H9 (cell line): ENCODE measurements at regions not wholly inside any gene's neighbourhood (a gene's known extent, or its start where the extent isn't known, plus 50 kb on each side); places are given as distances from the start of the nearest gene placed in this dataset.
"Not testable (repeated sequence)": the region's sequence is repeated elsewhere in the genome, so short reads cannot be mapped to it uniquely, and the experiment has no call there.

Experiments used
- DNase-seq: peaks from one replicate; pipeline ENCODE4 v3.0.0-alpha.2; 2017
- H2AFZ ChIP-seq: one replicate; pipeline ENCODE4 v1.6.1; 2013; ENCODE audit warnings: mild to moderate bottlenecking, low read length, control low read depth, moderate library complexity
- H2AK5ac ChIP-seq: 2 replicates; pipeline ENCODE4 v1.6.1; 2013; ENCODE audit warnings: low read length, control low read depth, mixed read lengths; ENCODE audit not compliant: insufficient read length
- H2BK120ac ChIP-seq: one replicate; pipeline ENCODE4 v1.6.1; 2013; ENCODE audit warnings: low read depth, mild to moderate bottlenecking, low read length, control low read depth, inconsistent platforms; ENCODE audit not compliant: poor library complexity, severe bottlenecking
- H2BK12ac ChIP-seq: 2 replicates; pipeline ENCODE4 v1.6.1; 2013; ENCODE audit warnings: low read length, control low read depth, mixed read lengths, low read depth; ENCODE audit not compliant: insufficient read length
- H2BK15ac ChIP-seq: 2 replicates; pipeline ENCODE4 v1.6.1; 2013; ENCODE audit warnings: low read depth, low read length, control low read depth
- H2BK20ac ChIP-seq: one replicate; pipeline ENCODE4 v1.6.1; 2013; ENCODE audit warnings: low read depth, mild to moderate bottlenecking, low read length, control low read depth, inconsistent platforms; ENCODE audit not compliant: poor library complexity, severe bottlenecking
- H2BK5ac ChIP-seq: 2 replicates; pipeline ENCODE4 v1.6.1; 2013; ENCODE audit warnings: low read length, control low read depth, mixed read lengths; ENCODE audit not compliant: insufficient read length
- H3K14ac ChIP-seq: 2 replicates; pipeline ENCODE4 v1.6.1; 2013; ENCODE audit warnings: low read length, control low read depth; ENCODE audit not compliant: insufficient read depth
- H3K18ac ChIP-seq: 2 replicates; pipeline ENCODE4 v1.6.1; 2013; ENCODE audit warnings: low read depth, mild to moderate bottlenecking, mixed read lengths, low read length, control low read depth; ENCODE audit not compliant: insufficient read length
- H3K23ac ChIP-seq: 2 replicates; pipeline ENCODE4 v1.6.1; 2013; ENCODE audit warnings: low read length, control low read depth, mixed read lengths, low read depth; ENCODE audit not compliant: insufficient read length
- H3K23me2 ChIP-seq: 2 replicates; pipeline ENCODE4 v1.6.1; 2013; ENCODE audit warnings: low read depth, mild to moderate bottlenecking, mixed read lengths, low read length, control low read depth; ENCODE audit not compliant: insufficient read length, poor library complexity, severe bottlenecking
- H3K27ac ChIP-seq: 2 replicates; pipeline ENCODE4 v1.5.1; 2013; ENCODE audit warnings: low read length, control low read depth, mixed read lengths, low read depth; ENCODE audit not compliant: insufficient read length
- H3K27me3 ChIP-seq: 2 replicates; pipeline ENCODE4 v1.6.1; 2013; ENCODE audit warnings: low read length, control low read depth, inconsistent platforms; ENCODE audit not compliant: insufficient read depth
- H3K4ac ChIP-seq: 2 replicates; pipeline ENCODE4 v1.6.1; 2013; ENCODE audit warnings: low read depth, mild to moderate bottlenecking, control low read depth, inconsistent platforms, low read length, moderate library complexity
- H3K4me1 ChIP-seq: 2 replicates; pipeline ENCODE4 v1.6.1; 2013; ENCODE audit warnings: low read length, control low read depth, inconsistent platforms; ENCODE audit not compliant: insufficient read depth
- H3K4me2 ChIP-seq: 2 replicates; pipeline ENCODE4 v1.6.1; 2013; ENCODE audit warnings: low read length, control low read depth, mixed read lengths; ENCODE audit not compliant: insufficient read length, insufficient read depth
- H3K56ac ChIP-seq: 2 replicates; pipeline ENCODE4 v1.6.1; 2013; ENCODE audit warnings: low read depth, mild to moderate bottlenecking, mixed read lengths, low read length, control low read depth; ENCODE audit not compliant: insufficient read length
- H3K79me1 ChIP-seq: 2 replicates; pipeline ENCODE4 v1.6.1; 2013; ENCODE audit warnings: low read depth, mild to moderate bottlenecking, moderate library complexity, low read length, control low read depth, inconsistent platforms; ENCODE audit not compliant: insufficient read depth, poor library complexity, severe bottlenecking
- H3K79me2 ChIP-seq: 2 replicates; pipeline ENCODE4 v1.6.1; 2013; ENCODE audit warnings: low read length, control low read depth, inconsistent platforms; ENCODE audit not compliant: insufficient read depth
- H3K9ac ChIP-seq: 2 replicates; pipeline ENCODE4 v1.6.1; 2013; ENCODE audit warnings: low read length, control low read depth, mixed read lengths; ENCODE audit not compliant: insufficient read length; ENCODE audit errors: extremely low read depth
- H3K9me3 ChIP-seq: one replicate; pipeline ENCODE4 v1.6.1; 2013; ENCODE audit warnings: low read depth, low read length, inconsistent platforms; ENCODE audit not compliant: control insufficient read depth
- H3T11ph ChIP-seq: one replicate; pipeline ENCODE4 v1.6.1; 2013; ENCODE audit warnings: mild to moderate bottlenecking, low read length, control low read depth, inconsistent platforms
- H4K20me1 ChIP-seq: one replicate; pipeline ENCODE4 v1.6.1; 2013; ENCODE audit not compliant: control insufficient read depth, insufficient read length, insufficient read depth
- H4K5ac ChIP-seq: 2 replicates; pipeline ENCODE4 v1.6.1; 2013; ENCODE audit warnings: low read depth, mild to moderate bottlenecking, mixed read lengths, low read length, control low read depth; ENCODE audit not compliant: insufficient read length
- H4K8ac ChIP-seq: replicated peaks from 2 replicates; pipeline ENCODE4 v1.6.1; 2013; ENCODE audit warnings: low read length, control low read depth, mixed read lengths, low read depth; ENCODE audit not compliant: insufficient read length
- H4K91ac ChIP-seq: 2 replicates; pipeline ENCODE4 v1.6.1; 2013; ENCODE audit warnings: low read depth, mild to moderate bottlenecking, moderate library complexity, mixed read lengths, low read length, control low read depth; ENCODE audit not compliant: insufficient read length
- H3K27ac Mint-ChIP-seq, 3 experiments: 2 replicates in 2 of 3; 3 replicates in 1 of 3; pipeline ENCODE4 v1.8.0; 2020 to 2021; ENCODE audit warnings: mixed read lengths in 3 of 3, mild to moderate bottlenecking in 1 of 3, moderate library complexity in 1 of 3
- H3K27me3 Mint-ChIP-seq: 2 replicates; pipeline ENCODE4 v1.8.0; 2021; ENCODE audit warnings: low read depth, mild to moderate bottlenecking, moderate library complexity, mixed read lengths
- H3K36me3 Mint-ChIP-seq, 3 experiments: 2 replicates in 2 of 3; 3 replicates in 1 of 3; pipeline ENCODE4 v1.8.0; 2020 to 2021; ENCODE audit warnings: low read depth in 3 of 3, mixed read lengths in 3 of 3; ENCODE audit not compliant: insufficient read depth in 1 of 3
- H3K4me1 Mint-ChIP-seq, 2 experiments: 2 replicates each; pipeline ENCODE4 v1.8.0; 2020; ENCODE audit warnings: mixed read lengths in 2 of 2
- H3K4me3 Mint-ChIP-seq, 2 experiments: 2 replicates in 1 of 2; 3 replicates in 1 of 2; pipeline ENCODE4 v1.8.0; 2020 to 2021; ENCODE audit warnings: mild to moderate bottlenecking in 2 of 2, mixed read lengths in 2 of 2, moderate library complexity in 1 of 2
- H3K9me3 Mint-ChIP-seq, 2 experiments: 2 replicates in 1 of 2; 3 replicates in 1 of 2; pipeline ENCODE4 v1.8.0; 2020; ENCODE audit warnings: mild to moderate bottlenecking in 2 of 2, mixed read lengths in 2 of 2, moderate library complexity in 1 of 2
- CTCF ChIP-seq: fragments of 200-600 bp; sonication (generic); conservative IDR thresholded peaks from 3 replicates; pipeline ENCODE4 v1.8.0; 2021; ENCODE audit warnings: antibody characterized with exemption, mild to moderate bottlenecking
- WGBS: extraction: QIAGEN DNeasy Blood & Tissue Kit; methylation state at CpG from one replicate; pipeline ENCODE4 v1.1.7; 2013; ENCODE audit warnings: missing lambda C conversion rate, low lambda C conversion rate, mixed read lengths; ENCODE audit not compliant: insufficient read length; ENCODE audit errors: extremely low coverage; 5-methylcytosine and 5-hydroxymethylcytosine counted together

- H3K4me1 Mint-ChIP-seq = peaks cover 16 to 37% of the 10 kb centered on the region in 2 experiments
- H3K79me2 ChIP-seq = no peaks in the 10 kb centered on the region
Observed at GRCh38 chr3:64437131-64437530, 211.9 kb upstream of the PRICKLE2 start.

GRCh38 chr3:64435023-64435422 lies 209.8 kb upstream of the PRICKLE2 start:
- H3K23ac ChIP-seq, H2AK5ac ChIP-seq, H3K27me3 ChIP-seq, H4K8ac ChIP-seq, H3K9me3 ChIP-seq, H3K56ac ChIP-seq, H2BK12ac ChIP-seq, H2BK120ac ChIP-seq, H3K4me1 ChIP-seq, H3K79me1 ChIP-seq, H3K27ac ChIP-seq, H3K14ac ChIP-seq, H2BK20ac ChIP-seq, H3K4ac ChIP-seq, DNase-seq, H2AFZ ChIP-seq, H3K9ac ChIP-seq, H4K5ac ChIP-seq, H4K20me1 ChIP-seq, H3K18ac ChIP-seq, H3T11ph ChIP-seq, H3K79me2 ChIP-seq, H4K91ac ChIP-seq, H3K27me3 Mint-ChIP-seq, H3K27ac Mint-ChIP-seq, H3K4me3 Mint-ChIP-seq, H3K23me2 ChIP-seq, H3K4me2 ChIP-seq, H2BK15ac ChIP-seq, H2BK5ac ChIP-seq: not testable (repeated sequence)
- H3K9me3 Mint-ChIP-seq = peaks cover 24 to 33% of the 10 kb centered on the region in 2 experiments
- WGBS = no CpG with 5 or more reads among the region's 2 CpGs
- H3K4me1 Mint-ChIP-seq = peaks cover 18 to 29% of the 10 kb centered on the region in 2 experiments
- H3K36me3 Mint-ChIP-seq = peaks cover 15 to 47% (median 27%) of the 10 kb centered on the region in 3 experiments

More at GRCh38 chr3:64437131-64437530, 211.9 kb upstream of the PRICKLE2 start:
- Histone ChIP-seq H3K14ac (no peak overlapping the region), H3K23me2 (no peaks in the 10 kb centered on the region), H3K23ac (no peak overlapping the region), H3K27ac (no peak overlapping the region), H2BK5ac (no peak overlapping the region), H4K8ac (no peak overlapping the region), H3K4me1 (peaks cover 8% of the 10 kb centered on the region; the same call in 1 of the 2 replicates), H3K9me3 (no peaks in the 10 kb centered on the region), H3K4me2 (no peak overlapping the region), H3K27me3 (no peaks in the 10 kb centered on the region), H3K79me1 (no peaks in the 10 kb centered on the region), H3T11ph (no peak overlapping the region), H3K9ac (no peak overlapping the region), H3K18ac (no peak overlapping the region), H3K56ac (no peak overlapping the region), H3K4ac (no peak overlapping the region), H2AK5ac (no peak overlapping the region), H2AFZ (no peak overlapping the region), H4K5ac (no peak overlapping the region), H2BK12ac (no peak overlapping the region), H2BK120ac (no peak overlapping the region), H4K91ac (no peak overlapping the region), H2BK20ac (no peak overlapping the region), H2BK15ac (no peak overlapping the region), H4K20me1 (no peaks in the 10 kb centered on the region)
- Mint-ChIP-seq H3K36me3 (peaks cover 13 to 33% (median 25%) of the 10 kb centered on the region in 3 experiments), H3K4me3 (no peak overlapping the region), H3K27me3 (no peaks in the 10 kb centered on the region), H3K27ac (no peak overlapping the region), H3K9me3 (peaks cover 20 to 31% of the 10 kb centered on the region in 2 experiments)
- WGBS = no CpG with 5 or more reads among the region's 5 CpGs
- no peak for DNase-seq
- TF ChIP-seq CTCF = no peak
